Prostate gland (tissue), 2 donors: ENCODE measurements at regions not wholly inside any gene's neighbourhood (a gene's known extent, or its start where the extent isn't known, plus 50 kb on each side); places are given as distances from the start of the nearest gene placed in this dataset.

ENCODE experiments used
- DNase-seq: peaks from one replicate; pipeline ENCODE4 v3.0.0-alpha.2; 2019; ENCODE audit warnings: low spot score
- H3K27ac ChIP-seq, 2 donors: fragments of 200-600 bp; sonication (generic); 2 replicates each; pipeline ENCODE4 v1.5.1; 2017 to 2019
- H3K27me3 ChIP-seq: fragments of 200-600 bp; sonication (generic); replicated peaks from 2 replicates; pipeline ENCODE4 v1.5.1; 2019; ENCODE audit not compliant: insufficient read depth
- H3K36me3 ChIP-seq, 2 donors: fragments of 200-600 bp; sonication (generic); 1 replicate in 1 of 2; 2 replicates in 1 of 2; pipeline versions ENCODE4 v1.5.1 to v1.8.1; 2017 to 2019
- H3K4me1 ChIP-seq: fragments of 200-600 bp; sonication (generic); replicated peaks from 2 replicates; pipeline ENCODE4 v1.5.1; 2019
- H3K4me3 ChIP-seq, 2 donors: fragments of 200-600 bp; sonication (generic); 2 replicates each; pipeline ENCODE4 v1.5.1; 2017 to 2019
- H3K9me3 ChIP-seq: fragments of 200-600 bp; sonication (generic); 2 replicates; pipeline ENCODE4 v1.5.1; 2017
- POLR2A ChIP-seq: fragments of 450-650 bp; IDR thresholded peaks from one replicate; pipeline ENCODE4 v1.6.1; 2016; ENCODE audit warnings: antibody characterized with exemption, mild to moderate bottlenecking
- POLR2AphosphoS5 ChIP-seq: sonication (generic); formaldehyde crosslinking; IDR thresholded peaks from one replicate; pipeline ENCODE4 v1.6.1; 2017; ENCODE audit warnings: antibody characterized with exemption
- WGBS: methylation state at CpG from one replicate; pipeline ENCODE4 v1.1.5; 2018; 5-methylcytosine and 5-hydroxymethylcytosine counted together
- intact Hi-C: fragments of 100-400 bp; cut with DNase I; formaldehyde crosslinking; loops from one replicate; pipeline ENCODE4 v1.14.2; 2022
- TF ChIP-seq, protein P1 (sequence below), 4 experiments: fragments of 200-600 bp in 2 of 4; fragments of 450-650 bp in 2 of 4; sonication (generic) in 2 of 4; IDR thresholded peaks; 1 replicate in 3 of 4; 2 replicates in 1 of 4; pipeline ENCODE4 v1.5.1; 2016 to 2019; ENCODE audit warnings: antibody characterized with exemption in 4 of 4, mild to moderate bottlenecking in 2 of 4, moderate library complexity in 2 of 4

- WGBS = 6% methylated on average over 2 of the region's 2 CpGs
- H3K27me3 ChIP-seq = no peaks in the 10 kb centered on the region
- no peak overlapping the region for H3K27ac ChIP-seq
- TF ChIP-seq, protein P1, sequence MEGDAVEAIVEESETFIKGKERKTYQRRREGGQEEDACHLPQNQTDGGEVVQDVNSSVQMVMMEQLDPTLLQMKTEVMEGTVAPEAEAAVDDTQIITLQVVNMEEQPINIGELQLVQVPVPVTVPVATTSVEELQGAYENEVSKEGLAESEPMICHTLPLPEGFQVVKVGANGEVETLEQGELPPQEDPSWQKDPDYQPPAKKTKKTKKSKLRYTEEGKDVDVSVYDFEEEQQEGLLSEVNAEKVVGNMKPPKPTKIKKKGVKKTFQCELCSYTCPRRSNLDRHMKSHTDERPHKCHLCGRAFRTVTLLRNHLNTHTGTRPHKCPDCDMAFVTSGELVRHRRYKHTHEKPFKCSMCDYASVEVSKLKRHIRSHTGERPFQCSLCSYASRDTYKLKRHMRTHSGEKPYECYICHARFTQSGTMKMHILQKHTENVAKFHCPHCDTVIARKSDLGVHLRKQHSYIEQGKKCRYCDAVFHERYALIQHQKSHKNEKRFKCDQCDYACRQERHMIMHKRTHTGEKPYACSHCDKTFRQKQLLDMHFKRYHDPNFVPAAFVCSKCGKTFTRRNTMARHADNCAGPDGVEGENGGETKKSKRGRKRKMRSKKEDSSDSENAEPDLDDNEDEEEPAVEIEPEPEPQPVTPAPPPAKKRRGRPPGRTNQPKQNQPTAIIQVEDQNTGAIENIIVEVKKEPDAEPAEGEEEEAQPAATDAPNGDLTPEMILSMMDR (IDR thresholded peaks at IDR 0.05) = peak in 1 of 4 experiments; percentile 30
- no peak for TF ChIP-seq POLR2AphosphoS5
- no peak for TF ChIP-seq POLR2A
- H3K4me3 ChIP-seq = no peak overlapping the region
- no peaks in the 10 kb centered on the region for H3K9me3 ChIP-seq
- no peaks in the 10 kb centered on the region for H3K36me3 ChIP-seq
- H3K4me1 ChIP-seq = no peaks in the 10 kb centered on the region
- intact Hi-C loops = no loop called here
- DNase-seq = no peak
These were observed 138.2 kb downstream of the ZNF326 start for GRCh38 chr1:90133133-90133532.

DNA sequence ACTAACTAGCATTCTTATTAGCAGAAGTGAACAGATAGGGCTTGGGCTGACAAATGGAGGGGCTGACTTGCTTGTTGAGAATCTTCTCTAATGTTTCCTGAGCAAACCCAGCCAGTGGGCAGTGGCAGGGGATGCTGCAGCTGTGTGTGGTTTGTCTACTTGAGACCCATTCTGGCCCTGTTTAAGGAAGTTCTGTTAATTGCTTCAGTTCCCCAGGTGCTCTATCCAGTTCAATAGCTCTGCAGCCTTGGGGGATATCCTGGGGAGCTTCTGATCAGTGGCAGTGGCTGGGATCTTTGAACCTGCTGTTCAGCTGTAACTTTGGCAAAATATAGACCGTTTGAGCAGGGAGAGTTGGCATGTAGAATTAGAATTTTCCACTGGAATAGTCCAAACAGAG is 137.4 kb downstream of the ZNF326 start:
- TF ChIP-seq, protein P1 (IDR thresholded peaks at IDR 0.05) = no peak
- TF ChIP-seq POLR2AphosphoS5 (no peak), POLR2A (no peak)
- no peaks in the 10 kb centered on the region for H3K9me3 ChIP-seq
- H3K4me3 ChIP-seq = no peak overlapping the region
- H3K36me3 ChIP-seq = no peaks in the 10 kb centered on the region
- no peak overlapping the region for H3K27ac ChIP-seq
- DNase-seq = no peak
- WGBS = 79% methylated on average over 1 of the region's 1 CpG
- intact Hi-C loops = no loop called here
- H3K27me3 ChIP-seq = no peaks in the 10 kb centered on the region
- no peaks in the 10 kb centered on the region for H3K4me1 ChIP-seq

DNA sequence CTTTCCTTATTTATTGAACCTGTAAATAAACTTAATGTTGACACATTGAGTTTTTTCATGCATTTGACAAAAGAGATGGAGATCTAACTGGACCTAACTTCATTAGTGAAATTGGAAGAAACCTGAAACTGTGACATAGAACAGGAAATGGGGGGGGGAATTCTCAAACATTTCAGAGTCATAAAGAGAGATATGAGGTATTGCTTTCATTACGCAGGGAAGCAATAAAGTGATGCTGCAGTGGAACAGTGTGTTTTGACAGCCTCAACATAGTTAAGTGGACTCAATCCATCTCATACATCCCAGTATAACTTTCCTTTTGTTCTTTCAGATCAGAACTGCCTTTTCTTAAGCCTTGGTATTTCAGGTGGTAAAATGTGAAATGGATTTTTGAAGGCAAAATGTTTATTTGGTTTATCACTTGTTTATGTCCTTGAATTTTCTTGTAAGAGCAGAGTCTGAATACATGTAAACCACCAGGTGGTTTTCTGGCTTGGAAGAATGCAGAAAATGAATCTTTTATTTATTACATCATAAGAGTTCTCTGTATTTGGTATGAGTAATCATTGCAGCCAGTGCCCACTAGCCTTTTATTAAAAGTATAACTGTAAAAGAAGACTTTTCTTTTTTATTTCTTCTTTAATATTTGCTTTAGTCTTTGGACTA is 132.5 kb downstream of the ZNF326 start:
- H3K27me3 ChIP-seq = no peaks in the 10 kb centered on the region
- 34% methylated on average over 1 of the region's 1 CpG for WGBS
- intact Hi-C loops = no loop called here

DNA sequence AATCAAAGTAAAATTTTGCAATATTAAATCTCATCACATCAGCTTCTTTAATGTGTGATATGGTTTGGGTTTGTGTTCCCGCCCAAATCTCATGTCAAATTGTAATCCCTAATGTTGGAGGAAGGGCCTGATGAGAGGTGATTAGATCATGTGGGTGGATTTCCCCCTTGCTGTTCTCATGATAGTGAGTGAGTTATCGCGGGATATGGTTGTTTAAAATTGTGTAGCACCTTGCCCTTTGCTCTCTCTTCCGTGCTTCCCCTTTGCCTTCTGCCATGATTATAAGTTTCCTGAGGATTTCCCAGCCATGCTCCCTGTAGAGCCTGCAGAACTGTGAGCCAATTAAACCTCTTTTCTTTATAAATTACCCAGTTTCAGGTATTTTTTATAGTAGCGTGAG is 131.9 kb downstream of the ZNF326 start:
- intact Hi-C loops = no loop called here
- H3K27me3 ChIP-seq = no peaks in the 10 kb centered on the region
- H3K36me3 ChIP-seq = no peaks in the 10 kb centered on the region
- H3K4me1 ChIP-seq = no peaks in the 10 kb centered on the region
- H3K4me3 ChIP-seq = no peak overlapping the region
- WGBS = 88% methylated on average over 5 of the region's 5 CpGs
- DNase-seq = no peak
- no peaks in the 10 kb centered on the region for H3K9me3 ChIP-seq
- no peak overlapping the region for H3K27ac ChIP-seq
- TF ChIP-seq POLR2A = no peak
- TF ChIP-seq, protein P1 (IDR thresholded peaks at IDR 0.05) = no peak
- no peak for TF ChIP-seq POLR2AphosphoS5

More for the DNA sequence above, 132.5 kb downstream of the ZNF326 start:
- H3K9me3 ChIP-seq = no peaks in the 10 kb centered on the region
- no peaks in the 10 kb centered on the region for H3K36me3 ChIP-seq
- no peak for TF ChIP-seq POLR2AphosphoS5
- TF ChIP-seq, protein P1 (IDR thresholded peaks at IDR 0.05) = no peak
- TF ChIP-seq POLR2A = no peak
- no peak overlapping the region for H3K27ac ChIP-seq
- DNase-seq = no peak
- H3K4me3 ChIP-seq = no peak overlapping the region
- H3K4me1 ChIP-seq = no peaks in the 10 kb centered on the region

DNA sequence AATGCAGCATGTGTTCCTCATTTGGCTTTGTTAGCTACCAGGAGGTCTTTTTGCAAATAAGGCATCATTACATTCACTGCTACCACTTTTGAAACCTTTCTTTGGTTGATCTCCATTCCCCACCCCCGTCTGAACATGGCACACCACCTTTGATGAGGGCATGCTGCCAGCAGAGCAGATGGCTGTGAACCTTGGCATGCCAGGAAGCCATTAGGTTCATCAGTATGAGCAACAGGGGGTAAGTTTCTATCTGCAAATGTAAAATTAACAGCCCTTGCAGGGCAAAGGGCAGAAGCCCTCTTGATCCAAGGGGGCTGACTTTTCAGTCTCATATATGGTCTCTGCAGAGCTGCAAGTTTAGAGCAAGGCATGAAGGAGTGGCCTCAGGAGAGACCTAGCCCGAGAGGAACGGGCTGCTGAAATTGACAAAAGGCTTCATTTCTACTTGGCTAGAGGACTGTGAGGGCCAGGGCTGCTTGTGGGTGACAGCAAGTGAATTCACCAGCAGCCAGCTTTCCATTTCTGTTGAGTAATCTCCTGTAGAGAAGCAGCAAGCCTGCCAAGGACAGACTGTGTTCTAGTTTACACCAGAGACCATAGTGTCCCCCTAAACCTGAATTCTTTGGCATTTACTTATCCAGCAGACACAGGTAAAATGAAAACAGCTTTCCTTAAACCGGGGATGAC is 127.9 kb downstream of the ZNF326 start:
- no peaks in the 10 kb centered on the region for H3K27me3 ChIP-seq

More for the DNA sequence above, 127.9 kb downstream of the ZNF326 start:
- intact Hi-C loops = no loop called here
- WGBS = 68% methylated on average over 4 of the region's 4 CpGs
- TF ChIP-seq POLR2AphosphoS5 = no peak
- Histone ChIP-seq H3K27ac (no peak overlapping the region), H3K4me3 (no peak overlapping the region), H3K4me1 (no peaks in the 10 kb centered on the region), H3K9me3 (no peaks in the 10 kb centered on the region), H3K36me3 (no peaks in the 10 kb centered on the region)
- no peak for DNase-seq
